Gastrocnemius medialis (tissue), 4 donors: ENCODE measurements at regions not wholly inside any gene's neighbourhood (a gene's known extent, or its start where the extent isn't known, plus 50 kb on each side); places are given as distances from the start of the nearest gene placed in this dataset.

Source experiments
- ATAC-seq, 2 donors: fragments of 150-250 bp; one replicate each; pipeline ENCODE4 v1.9.1; 2016
- DNase-seq, 2 donors: peaks; one replicate each; pipeline ENCODE4 v3.0.0-alpha.2; 2019
- H3K27ac ChIP-seq, 4 donors: fragments of 200-600 bp; sonication (generic); 1 replicate in 1 of 4; 2 replicates in 3 of 4; pipeline ENCODE4 v1.5.1; 2016 to 2018; ENCODE audit warnings: mild to moderate bottlenecking in 2 of 4, moderate library complexity in 1 of 4
- H3K27me3 ChIP-seq, 3 donors: fragments of 200-600 bp; sonication (generic) in 2 of 3; 1 replicate in 1 of 3; 2 replicates in 2 of 3; pipeline versions ENCODE4 v1.5.1 to v1.6.0; 2016 to 2019; ENCODE audit warnings: mild to moderate bottlenecking in 1 of 3, moderate library complexity in 1 of 3
- H3K36me3 ChIP-seq, 2 donors: fragments of 200-600 bp; sonication (generic) in 1 of 2; one replicate each; pipeline ENCODE4 v1.5.1; 2017 to 2018
- H3K4me1 ChIP-seq, 2 donors: fragments of 200-600 bp; sonication (generic) in 1 of 2; one replicate each; pipeline ENCODE4 v1.5.1; 2016 to 2017; ENCODE audit warnings: mild to moderate bottlenecking in 2 of 2
- H3K4me3 ChIP-seq, 4 donors: fragments of 200-600 bp; sonication (generic) in 3 of 4; 1 replicate in 1 of 4; 2 replicates in 3 of 4; pipeline ENCODE4 v1.5.1; 2016 to 2019; ENCODE audit warnings: mild to moderate bottlenecking in 2 of 4
- H3K9me3 ChIP-seq, 3 donors: fragments of 200-600 bp; sonication (generic) in 2 of 3; 1 replicate in 1 of 3; 2 replicates in 2 of 3; pipeline ENCODE4 v1.5.1; 2016 to 2019
- CTCF ChIP-seq, 5 experiments: fragments of 450-650 bp in 3 of 5; fragments of 200-600 bp in 2 of 5; sonication (generic) in 2 of 5; IDR thresholded peaks in 4 of 5; conservative IDR thresholded peaks in 1 of 5; 1 replicate in 4 of 5; 2 replicates in 1 of 5; pipeline ENCODE4 v1.5.1; 2016 to 2019; ENCODE audit warnings: antibody characterized with exemption in 5 of 5, mild to moderate bottlenecking in 3 of 5, moderate library complexity in 3 of 5
- POLR2A ChIP-seq, 2 donors: fragments of 450-650 bp; IDR thresholded peaks; one replicate each; pipeline ENCODE4 v1.6.1; 2017; ENCODE audit warnings: antibody characterized with exemption in 2 of 2, mild to moderate bottlenecking in 2 of 2, moderate library complexity in 2 of 2
- in situ Hi-C, 4 donors: fragments of 200-750 bp; cut with MboI; loops; one replicate each; pipeline versions ENCODE4 v1.15.0 to v1.8.0; 2017; ENCODE audit warnings: low sequenced_read_pairs in 4 of 4
- intact Hi-C: fragments of 100-400 bp; cut with DNase I; formaldehyde crosslinking; loops from one replicate; pipeline ENCODE4 v1.15.1; 2023; ENCODE audit warnings: low total_unique reads

- no peak for TF ChIP-seq POLR2A (IDR thresholded peaks at IDR 0.05)
- no peak for TF ChIP-seq CTCF (IDR thresholded peaks at IDR 0.05 in 4 of 5, conservative IDR thresholded peaks at IDR 0.05 in 1 of 5)
- Histone ChIP-seq H3K36me3 (no peaks in the 10 kb centered on the region), H3K27ac (no peak overlapping the region), H3K4me1 (peaks cover 0 to 2% of the 10 kb centered on the region in 2 donors), H3K4me3 (no peak overlapping the region), H3K9me3 (no peaks in the 10 kb centered on the region), H3K27me3 (no peaks in the 10 kb centered on the region)
- intact Hi-C loops (no loop called here), in situ Hi-C loops (no loop called here)
- ATAC-seq (no peak), DNase-seq (no peak)
Observed at GRCh38 chr13:50672025-50672424, 171.5 kb downstream of the DLEU7 start.

- no peak overlapping the region for H3K4me3 ChIP-seq
- no peak for DNase-seq
- in situ Hi-C loops: no loop called here
- no peaks in the 10 kb centered on the region for H3K9me3 ChIP-seq
- H3K27ac ChIP-seq: no peak overlapping the region
- intact Hi-C loops: no loop called here
- no peak for ATAC-seq
- no peaks in the 10 kb centered on the region for H3K36me3 ChIP-seq
- no peak for TF ChIP-seq POLR2A (IDR thresholded peaks at IDR 0.05)
- H3K4me1 ChIP-seq: peaks cover 0 to 7% of the 10 kb centered on the region in 2 donors
- no peaks in the 10 kb centered on the region for H3K27me3 ChIP-seq
Observed at GRCh38 chr13:50675651-50676050, 167.8 kb downstream of the DLEU7 start.

DNA sequence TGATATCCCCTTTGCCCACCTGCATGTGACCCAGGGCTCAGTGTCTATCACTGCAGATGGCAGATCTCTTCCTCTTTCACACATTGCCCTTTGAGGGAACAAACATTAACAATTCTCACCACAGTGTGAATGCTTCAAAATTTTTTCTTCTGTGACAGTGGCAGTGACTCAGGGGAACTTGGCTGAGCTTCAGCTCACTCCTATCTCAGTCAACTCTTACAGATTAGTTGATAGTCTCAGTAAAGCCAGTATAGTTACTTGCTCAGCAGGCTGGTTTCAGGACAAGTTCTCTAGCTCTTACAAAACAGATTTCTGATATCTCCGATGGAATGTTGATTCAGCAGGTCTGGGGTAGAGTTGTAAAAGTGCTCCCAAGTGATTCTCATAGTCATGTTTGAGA is 166.9 kb downstream of the DLEU7 start:
- intact Hi-C loops: no loop called here

DNA sequence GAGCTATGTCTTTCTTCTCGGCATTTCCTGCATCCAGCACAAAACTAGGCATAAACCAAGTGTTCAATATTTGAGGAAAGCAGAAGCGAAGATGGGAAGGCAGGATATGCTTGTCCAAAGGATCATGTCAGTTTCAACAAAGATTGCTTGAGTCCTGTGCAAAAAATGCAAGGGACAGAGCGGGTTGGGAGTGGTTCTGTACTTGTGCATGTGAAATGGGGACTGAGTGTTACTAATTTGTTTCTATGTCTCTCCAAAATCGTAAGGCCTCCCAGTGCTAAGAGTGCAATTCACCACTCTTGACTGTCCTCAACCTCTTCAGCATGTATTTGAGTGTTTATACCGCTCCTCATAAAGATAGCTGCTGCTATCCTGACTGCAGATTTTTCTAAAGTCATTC is 166.2 kb downstream of the DLEU7 start:
- DNase-seq (no peak), ATAC-seq (no peak)
- in situ Hi-C loops: no loop called here
- Histone ChIP-seq H3K4me1 (peaks cover 0 to 10% of the 10 kb centered on the region in 2 donors), H3K9me3 (no peaks in the 10 kb centered on the region), H3K36me3 (no peaks in the 10 kb centered on the region), H3K4me3 (no peak overlapping the region), H3K27ac (no peak overlapping the region), H3K27me3 (no peaks in the 10 kb centered on the region)
- no peak for TF ChIP-seq CTCF (IDR thresholded peaks at IDR 0.05 in 4 of 5, conservative IDR thresholded peaks at IDR 0.05 in 1 of 5)
- TF ChIP-seq POLR2A (IDR thresholded peaks at IDR 0.05): no peak
- intact Hi-C loops: no loop called here

More for the DNA sequence above, 166.9 kb downstream of the DLEU7 start:
- Histone ChIP-seq H3K4me3 (no peak overlapping the region), H3K9me3 (no peaks in the 10 kb centered on the region), H3K27ac (no peak overlapping the region), H3K27me3 (no peaks in the 10 kb centered on the region), H3K4me1 (peaks cover 0 to 9% of the 10 kb centered on the region in 2 donors), H3K36me3 (no peaks in the 10 kb centered on the region)
- ATAC-seq (no peak), DNase-seq (no peak)
- TF ChIP-seq CTCF (IDR thresholded peaks at IDR 0.05 in 4 of 5, conservative IDR thresholded peaks at IDR 0.05 in 1 of 5) (no peak), POLR2A (IDR thresholded peaks at IDR 0.05) (no peak)
- in situ Hi-C loops: no loop called here

DNA sequence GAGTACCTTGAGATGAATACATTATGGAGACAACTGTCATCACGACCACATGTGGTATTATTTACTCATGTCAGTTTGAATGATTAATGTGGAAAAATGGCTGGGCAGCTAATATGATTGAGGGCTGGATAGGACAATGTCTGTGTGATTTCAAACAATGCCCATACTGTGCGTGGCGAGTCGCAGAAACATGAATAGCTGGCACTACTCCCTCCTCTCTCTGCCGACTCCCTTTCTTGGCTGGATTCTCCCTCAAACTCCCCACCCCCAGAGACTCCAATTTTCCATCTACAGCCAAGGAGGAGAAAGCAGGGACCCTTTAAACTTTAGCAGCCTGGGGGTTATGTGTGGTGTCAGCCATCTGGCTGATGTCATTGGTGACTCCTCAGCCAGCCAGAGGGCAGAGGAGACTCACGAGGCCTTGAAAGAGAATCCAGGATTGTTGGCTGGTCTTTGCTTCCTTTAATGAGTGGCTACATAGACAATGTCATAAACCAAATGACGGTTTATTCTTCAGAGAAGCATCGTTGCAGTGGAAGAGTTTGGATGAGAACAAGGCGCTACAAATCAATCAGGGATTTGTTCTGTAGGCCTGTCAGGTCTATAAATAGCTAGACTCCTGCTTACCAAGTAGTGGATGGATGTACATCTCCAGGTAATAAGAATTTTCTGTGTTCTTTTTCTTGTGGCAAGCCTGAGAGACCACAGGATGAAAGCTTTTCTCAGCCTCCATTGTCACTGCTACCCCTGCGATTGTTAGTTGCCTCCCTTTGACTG is 165.6 kb downstream of the DLEU7 start:
- H3K36me3 ChIP-seq: no peaks in the 10 kb centered on the region
- H3K27ac ChIP-seq: no peak overlapping the region
- TF ChIP-seq POLR2A (IDR thresholded peaks at IDR 0.05) (no peak), CTCF (IDR thresholded peaks at IDR 0.05 in 4 of 5, conservative IDR thresholded peaks at IDR 0.05 in 1 of 5) (no peak)
- no peak for ATAC-seq
- in situ Hi-C loops (no loop called here), intact Hi-C loops (no loop called here)
- DNase-seq: no peak
- H3K4me1 ChIP-seq: peaks cover 0 to 10% of the 10 kb centered on the region in 2 donors
- no peaks in the 10 kb centered on the region for H3K9me3 ChIP-seq
- no peaks in the 10 kb centered on the region for H3K27me3 ChIP-seq
- no peak overlapping the region for H3K4me3 ChIP-seq
